Smooth muscle cell (in vitro differentiated cells): ENCODE measurements at regions not wholly inside any gene's neighbourhood (a gene's known extent, or its start where the extent isn't known, plus 50 kb on each side); places are given as distances from the start of the nearest gene placed in this dataset.

Experiments used
- DNase-seq: peaks from one replicate; lab custom pipeline; 2025; ENCODE audit not compliant: unreplicated experiment; lab: John Stamatoyannopoulos, UW
- H2AFZ ChIP-seq: fragments of 200-600 bp; sonication (generic); 2 replicates; pipeline ENCODE4 v1.6.0; 2016; ENCODE audit warnings: antibody characterized with exemption, low read depth, mild to moderate bottlenecking
- H3F3A ChIP-seq: fragments of 200-600 bp; sonication (generic); 2 replicates; pipeline ENCODE4 v1.6.0; 2017; ENCODE audit warnings: antibody characterized with exemption, low read depth
- H3K27ac ChIP-seq: fragments of 200-600 bp; sonication (generic); 2 replicates; pipeline ENCODE4 v1.5.1; 2016; ENCODE audit warnings: low read depth, mild to moderate bottlenecking
- H3K27me3 ChIP-seq: fragments of 200-600 bp; sonication (generic); 2 replicates; pipeline ENCODE4 v1.6.1; 2016; ENCODE audit warnings: low read depth, mild to moderate bottlenecking
- H3K36me3 ChIP-seq: fragments of 200-600 bp; sonication (generic); 2 replicates; pipeline ENCODE4 v1.5.1; 2016; ENCODE audit warnings: low read depth
- H3K4me1 ChIP-seq: fragments of 200-600 bp; sonication (generic); 2 replicates; pipeline ENCODE4 v1.5.1; 2016; ENCODE audit warnings: low read depth
- H3K4me2 ChIP-seq: fragments of 200-600 bp; sonication (generic); 2 replicates; pipeline ENCODE4 v1.6.0; 2016; ENCODE audit warnings: mild to moderate bottlenecking
- H3K4me3 ChIP-seq: fragments of 200-600 bp; sonication (generic); 2 replicates; pipeline ENCODE4 v1.5.1; 2016; ENCODE audit warnings: mild to moderate bottlenecking
- H3K79me2 ChIP-seq: fragments of 200-600 bp; sonication (generic); 2 replicates; pipeline ENCODE4 v1.6.0; 2016; ENCODE audit warnings: low read depth, mild to moderate bottlenecking
- H3K9ac ChIP-seq: fragments of 200-600 bp; sonication (generic); 2 replicates; pipeline ENCODE4 v1.6.0; 2016; ENCODE audit warnings: low read depth
- H3K9me3 ChIP-seq: fragments of 200-600 bp; sonication (generic); replicated peaks from 2 replicates; pipeline ENCODE4 v1.5.1; 2016; ENCODE audit warnings: low read depth
- H4K20me1 ChIP-seq: fragments of 200-600 bp; sonication (generic); 2 replicates; pipeline ENCODE4 v1.6.0; 2016; ENCODE audit warnings: low read depth
- CTCF ChIP-seq: fragments of 200-600 bp; sonication (generic); IDR thresholded peaks from 2 replicates; pipeline ENCODE4 v1.5.1; 2017; ENCODE audit warnings: borderline replicate concordance, mild to moderate bottlenecking, antibody characterized with exemption; ENCODE audit not compliant: insufficient read depth, poor library complexity, severe bottlenecking
- WGBS: methylation state at CpG from one replicate; pipeline ENCODE4 v1.1.7; 2016; ENCODE audit warnings: low lambda C conversion rate; 5-methylcytosine and 5-hydroxymethylcytosine counted together

DNA sequence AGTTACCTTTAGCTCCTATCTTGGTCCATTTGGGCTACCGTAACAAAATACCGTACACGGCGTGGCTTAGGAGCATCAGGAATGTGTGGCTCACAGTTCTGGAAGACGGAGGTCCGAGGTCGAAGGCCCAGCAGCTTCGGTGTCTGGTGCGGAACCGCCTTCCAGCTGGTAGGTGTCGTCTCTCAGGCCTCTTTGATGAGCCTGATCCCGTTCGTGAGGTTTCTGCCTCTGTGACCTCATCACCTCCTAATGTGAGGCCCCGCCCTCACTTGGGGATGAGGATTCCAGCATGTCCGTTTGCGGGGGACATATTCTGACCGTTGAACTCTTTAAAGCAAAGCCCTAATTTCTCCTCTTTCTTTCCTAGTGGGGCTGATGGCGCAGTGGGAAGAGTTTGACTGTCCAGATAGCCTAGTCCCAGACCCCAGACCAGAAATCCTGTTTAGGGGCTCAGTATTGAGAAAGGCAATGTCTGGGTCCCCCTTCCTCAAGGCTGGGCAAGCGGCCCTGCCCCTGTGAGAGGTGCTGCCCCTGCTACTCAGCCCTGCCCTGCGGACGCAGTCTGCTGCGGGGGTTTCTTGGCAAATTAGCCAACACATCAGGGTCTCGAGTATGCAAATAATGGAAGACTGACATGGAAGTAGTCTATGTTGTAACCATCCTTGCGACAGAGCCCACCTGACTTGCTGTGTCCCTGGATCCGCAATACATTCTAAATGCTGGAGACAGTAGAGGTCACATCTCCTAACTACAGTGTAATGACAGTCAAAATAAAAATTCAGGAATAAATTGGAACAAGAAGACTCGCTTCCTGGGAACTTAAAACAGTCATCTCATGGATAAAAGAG lies 128.0 kb downstream of the ASB1 start:
- TF ChIP-seq CTCF = no peak
- Histone ChIP-seq H3K4me1 (no peaks in the 10 kb centered on the region), H3K27me3 (peaks cover 10% of the 10 kb centered on the region), H3K9ac (no peak overlapping the region), H3K79me2 (no peaks in the 10 kb centered on the region), H3K9me3 (no peaks in the 10 kb centered on the region), H3K36me3 (no peaks in the 10 kb centered on the region), H4K20me1 (no peaks in the 10 kb centered on the region), H3K4me2 (no peak overlapping the region), H3F3A (no peaks in the 10 kb centered on the region), H2AFZ (no peak overlapping the region), H3K27ac (no peak overlapping the region), H3K4me3 (no peak overlapping the region)
- 82% methylated on average over 26 of the region's 26 CpGs for WGBS
- DNase-seq = no peak

GRCh38 chr2:238555786-238556542 lies 129.2 kb downstream of the ASB1 start:
- no peak overlapping the region for H2AFZ ChIP-seq
- H3K36me3 ChIP-seq = no peaks in the 10 kb centered on the region
- no peak for DNase-seq
- WGBS = 88% methylated on average over 13 of the region's 13 CpGs
- H3K4me1 ChIP-seq = no peaks in the 10 kb centered on the region
- no peak overlapping the region for H3K4me3 ChIP-seq
- H3K9me3 ChIP-seq = no peaks in the 10 kb centered on the region
- no peak for TF ChIP-seq CTCF
- no peak overlapping the region for H3K4me2 ChIP-seq
- no peaks in the 10 kb centered on the region for H4K20me1 ChIP-seq
- H3F3A ChIP-seq = no peaks in the 10 kb centered on the region
- no peaks in the 10 kb centered on the region for H3K79me2 ChIP-seq
- no peak overlapping the region for H3K9ac ChIP-seq
- H3K27me3 ChIP-seq = peaks cover 10% of the 10 kb centered on the region
- H3K27ac ChIP-seq = no peak overlapping the region

- DNase-seq = no peak
- H3K27ac ChIP-seq = no peak overlapping the region
These were observed 130.7 kb downstream of the ASB1 start for GRCh38 chr2:238557431-238557830.

More at GRCh38 chr2:238557431-238557830, 130.7 kb downstream of the ASB1 start:
- no peaks in the 10 kb centered on the region for H4K20me1 ChIP-seq
- no peaks in the 10 kb centered on the region for H3K36me3 ChIP-seq
- WGBS = 88% methylated on average over 5 of the region's 5 CpGs
- no peak overlapping the region for H3K4me2 ChIP-seq
- H3K79me2 ChIP-seq = no peaks in the 10 kb centered on the region
- H3K27me3 ChIP-seq = peaks cover 10% of the 10 kb centered on the region
- TF ChIP-seq CTCF = no peak
- H2AFZ ChIP-seq = no peak overlapping the region
- no peaks in the 10 kb centered on the region for H3K9me3 ChIP-seq
- H3K9ac ChIP-seq = no peak overlapping the region
- H3K4me3 ChIP-seq = no peak overlapping the region
- no peaks in the 10 kb centered on the region for H3K4me1 ChIP-seq
- no peaks in the 10 kb centered on the region for H3F3A ChIP-seq
